Esophagus (tissue), 2 donors: ENCODE measurements at regions not wholly inside any gene's neighbourhood (a gene's known extent, or its start where the extent isn't known, plus 50 kb on each side); places are given as distances from the start of the nearest gene placed in this dataset.

Experiments
- H3K27ac ChIP-seq, 2 donors: one replicate each; pipeline ENCODE4 v1.5.1; 2013; ENCODE audit warnings: low read depth in 2 of 2, mild to moderate bottlenecking in 2 of 2, inconsistent platforms in 1 of 2, low read length in 1 of 2, moderate library complexity in 1 of 2
- H3K27me3 ChIP-seq, 2 donors: one replicate each; pipeline ENCODE4 v1.6.1; 2013; ENCODE audit warnings: low read length in 2 of 2, control low read depth in 1 of 2, mild to moderate bottlenecking in 1 of 2; ENCODE audit not compliant: insufficient read depth in 2 of 2, control insufficient read depth in 1 of 2
- H3K36me3 ChIP-seq, 2 donors: one replicate each; pipeline ENCODE4 v1.6.1; 2013; ENCODE audit warnings: low read length in 1 of 2; ENCODE audit not compliant: control insufficient read depth in 2 of 2, insufficient read depth in 2 of 2
- H3K4me1 ChIP-seq, 2 donors: one replicate each; pipeline ENCODE4 v1.6.1; 2013; ENCODE audit warnings: low read length in 1 of 2; ENCODE audit not compliant: control insufficient read depth in 2 of 2, insufficient read depth in 2 of 2
- H3K4me3 ChIP-seq, 2 donors: one replicate each; pipeline ENCODE4 v1.5.1; 2013; ENCODE audit warnings: low read length in 2 of 2, mild to moderate bottlenecking in 2 of 2, low read depth in 1 of 2, moderate library complexity in 1 of 2
- H3K9me3 ChIP-seq, 2 donors: one replicate each; pipeline ENCODE4 v1.6.1; 2013; ENCODE audit warnings: mild to moderate bottlenecking in 2 of 2, low read depth in 1 of 2, low read length in 1 of 2, moderate library complexity in 1 of 2; ENCODE audit not compliant: control insufficient read depth in 2 of 2, insufficient read depth in 1 of 2
- WGBS, 2 donors: extraction: QIAGEN DNeasy Blood & Tissue Kit; methylation state at CpG; one replicate each; pipeline ENCODE4 v1.1.7; 2013; 5-methylcytosine and 5-hydroxymethylcytosine counted together
- donor health status: healthy with polysubstance abuse.
- donor health status: Bipolar disorder and iron deficiency.

DNA sequence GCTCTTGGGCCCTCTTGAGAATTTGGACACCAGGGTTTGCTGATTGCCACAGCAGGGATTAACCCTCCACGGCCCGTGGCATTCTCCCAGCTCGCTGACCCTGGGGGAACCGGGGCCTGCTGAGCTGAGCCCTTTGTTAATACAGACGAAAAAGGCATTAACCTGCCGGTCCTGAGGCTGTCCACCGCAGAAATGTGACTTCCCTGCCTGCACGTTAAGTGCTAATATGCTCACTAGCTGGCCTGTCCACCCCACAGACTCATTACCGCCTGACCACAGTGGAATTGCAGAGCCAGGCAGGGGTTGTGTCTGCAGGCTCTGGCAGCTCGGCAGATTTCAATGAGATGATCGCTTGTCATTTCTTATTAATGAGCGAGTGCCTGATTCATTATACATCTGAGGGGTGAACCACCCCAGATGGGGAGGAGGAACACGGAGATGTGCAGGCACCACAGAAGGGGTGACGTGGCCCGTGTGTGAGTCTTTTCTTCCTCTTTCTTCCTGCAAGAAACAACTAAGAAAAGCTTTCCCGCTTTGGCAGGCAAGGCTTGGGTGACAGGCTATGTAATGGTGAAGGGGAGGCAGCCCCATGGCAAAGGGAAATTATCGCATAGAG, 126.0 kb downstream of the GLI2 start:
- Histone ChIP-seq H3K4me3 (no peak overlapping the region), H3K4me1 (peaks cover 0 to 9% of the 10 kb centered on the region in 2 donors), H3K36me3 (no peaks in the 10 kb centered on the region), H3K9me3 (no peaks in the 10 kb centered on the region), H3K27ac (no peak overlapping the region), H3K27me3 (no peaks in the 10 kb centered on the region)
- 81 to 82% methylated on average over 17 of the region's 17 CpGs for WGBS, 2 donors

GRCh38 chr2:120862201-120863060, 126.8 kb downstream of the GLI2 start:
- no peaks in the 10 kb centered on the region for H3K36me3 ChIP-seq
- H3K27me3 ChIP-seq, result no peaks in the 10 kb centered on the region
- no peak overlapping the region for H3K27ac ChIP-seq
- H3K4me3 ChIP-seq, result no peak overlapping the region
- 83 to 86% methylated on average over 18 of the region's 18 CpGs for WGBS, 2 donors
- H3K4me1 ChIP-seq, result peaks cover 0 to 15% of the 10 kb centered on the region in 2 donors
- no peaks in the 10 kb centered on the region for H3K9me3 ChIP-seq

GRCh38 chr2:120863146-120863545, 127.5 kb downstream of the GLI2 start:
- no peak overlapping the region for H3K4me3 ChIP-seq
- no peak overlapping the region for H3K27ac ChIP-seq
- H3K9me3 ChIP-seq, result no peaks in the 10 kb centered on the region
- WGBS, 2 donors, result 78 to 79% methylated on average over 9 of the region's 9 CpGs
- H3K27me3 ChIP-seq, result no peaks in the 10 kb centered on the region
- peaks cover 0 to 17% of the 10 kb centered on the region in 2 donors for H3K4me1 ChIP-seq
- no peaks in the 10 kb centered on the region for H3K36me3 ChIP-seq

DNA sequence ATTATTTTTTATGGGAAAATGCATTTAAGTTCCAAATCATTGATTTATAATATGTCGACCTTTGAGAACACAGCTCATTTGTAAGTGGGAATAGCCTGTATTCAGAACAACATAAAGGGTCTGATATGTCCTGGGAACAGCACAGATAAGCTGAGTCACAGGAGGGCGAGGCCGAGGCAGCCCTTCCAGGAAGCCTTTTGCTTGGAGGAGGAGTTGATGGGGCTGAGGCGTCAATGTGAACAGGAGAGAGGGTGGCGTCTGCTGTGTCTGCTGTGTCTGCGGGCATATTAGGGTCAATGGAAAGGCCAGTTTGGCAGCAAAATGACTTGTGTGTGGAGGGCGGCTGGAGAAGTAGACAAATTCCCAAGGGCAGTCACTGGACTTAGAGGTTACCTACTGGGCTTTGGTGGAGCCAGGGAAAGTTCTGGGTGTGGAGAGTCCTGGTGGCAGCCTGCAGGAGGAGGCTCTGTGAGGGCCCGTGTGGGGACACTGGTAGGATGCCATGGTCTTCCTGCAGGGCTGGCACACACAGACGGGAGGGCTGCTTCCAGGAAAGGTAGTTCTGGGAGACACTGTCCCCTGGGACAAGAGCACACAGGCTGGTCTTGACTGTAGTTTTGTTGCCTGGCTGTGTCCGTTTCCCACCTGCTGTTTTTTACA, 128.1 kb downstream of the GLI2 start:
- 60 to 63% methylated on average over 10 of the region's 10 CpGs for WGBS, 2 donors
- peaks cover 0 to 15% of the 10 kb centered on the region in 2 donors for H3K4me1 ChIP-seq
- H3K36me3 ChIP-seq, result no peaks in the 10 kb centered on the region
- H3K27me3 ChIP-seq, result no peaks in the 10 kb centered on the region
- no peaks in the 10 kb centered on the region for H3K9me3 ChIP-seq
- H3K4me3 ChIP-seq, result no peak overlapping the region
- H3K27ac ChIP-seq, result no peak overlapping the region

DNA sequence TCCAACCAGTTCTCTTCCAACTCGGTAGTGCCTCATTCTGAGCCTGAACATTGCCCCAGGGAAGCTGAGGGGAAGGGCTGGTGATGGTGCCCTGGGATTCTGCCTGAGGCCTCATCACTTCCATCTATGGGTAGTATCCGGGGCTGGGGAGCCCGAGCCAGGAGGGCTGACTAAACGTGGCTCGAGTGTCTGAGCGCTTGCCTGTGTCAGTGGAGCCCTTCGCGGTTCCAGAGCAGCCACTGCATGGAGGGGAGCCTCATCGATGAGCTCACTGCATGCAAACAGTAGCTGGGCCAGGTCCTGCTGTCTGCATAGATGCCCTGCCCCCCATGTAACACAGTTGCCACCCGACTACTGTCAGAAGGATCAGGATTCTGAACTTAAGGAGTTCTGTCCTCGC, 129.3 kb downstream of the GLI2 start:
- WGBS, 2 donors, result 71% methylated on average over 11 of the region's 11 CpGs
- H3K4me1 ChIP-seq, result peaks cover 0 to 15% of the 10 kb centered on the region in 2 donors
- H3K27me3 ChIP-seq, result no peaks in the 10 kb centered on the region

GRCh38 chr2:120865656-120866055, 130.0 kb downstream of the GLI2 start:
- H3K27me3 ChIP-seq, result no peaks in the 10 kb centered on the region

More for the DNA sequence above, 129.3 kb downstream of the GLI2 start:
- no peak overlapping the region for H3K27ac ChIP-seq
- H3K9me3 ChIP-seq, result no peaks in the 10 kb centered on the region
- no peaks in the 10 kb centered on the region for H3K36me3 ChIP-seq
- H3K4me3 ChIP-seq, result no peak overlapping the region

GRCh38 chr2:120866071-120866470, 130.4 kb downstream of the GLI2 start:
- no peaks in the 10 kb centered on the region for H3K36me3 ChIP-seq
- H3K4me1 ChIP-seq, result peaks cover 0 to 15% of the 10 kb centered on the region in 2 donors
- H3K9me3 ChIP-seq, result no peaks in the 10 kb centered on the region
- WGBS, 2 donors, result 86 to 91% methylated on average over 7 of the region's 7 CpGs
- no peaks in the 10 kb centered on the region for H3K27me3 ChIP-seq
- H3K4me3 ChIP-seq, result no peak overlapping the region
- H3K27ac ChIP-seq, result no peak overlapping the region

More at GRCh38 chr2:120865656-120866055, 130.0 kb downstream of the GLI2 start:
- Histone ChIP-seq H3K4me1 (peaks cover 0 to 15% of the 10 kb centered on the region in 2 donors), H3K4me3 (no peak overlapping the region), H3K36me3 (no peaks in the 10 kb centered on the region), H3K9me3 (no peaks in the 10 kb centered on the region), H3K27ac (no peak overlapping the region)
- WGBS, 2 donors, result 92 to 93% methylated on average over 8 of the region's 8 CpGs

- H3K27ac ChIP-seq, result peak overlapping the region; percentile 26 to 38
- H3K9me3 ChIP-seq, result no peaks in the 10 kb centered on the region
- H3K4me3 ChIP-seq, result no peak overlapping the region
- WGBS, 2 donors, result 80 to 84% methylated on average over 14 of the region's 14 CpGs
- no peaks in the 10 kb centered on the region for H3K27me3 ChIP-seq
- no peaks in the 10 kb centered on the region for H3K36me3 ChIP-seq
- peaks cover 0 to 15% of the 10 kb centered on the region in 2 donors for H3K4me1 ChIP-seq
These were observed 130.9 kb downstream of the GLI2 start for GRCh38 chr2:120866483-120867140.
